Sigmoid colon (tissue), 4 donors: ENCODE measurements at regions not wholly inside any gene's neighbourhood (a gene's known extent, or its start where the extent isn't known, plus 50 kb on each side); places are given as distances from the start of the nearest gene placed in this dataset.

ENCODE experiments used
- EP300 ChIP-seq, 4 donors: sonication (generic); formaldehyde crosslinking; IDR thresholded peaks; one replicate each; pipeline ENCODE4 v1.6.1; 2017; ENCODE audit warnings: antibody characterized with exemption in 4 of 4
- POLR2A ChIP-seq, 2 donors: fragments of 450-650 bp; IDR thresholded peaks; one replicate each; pipeline ENCODE4 v1.6.1; 2016; ENCODE audit warnings: antibody characterized with exemption in 2 of 2, mild to moderate bottlenecking in 2 of 2, moderate library complexity in 2 of 2
- POLR2AphosphoS5 ChIP-seq, 4 donors: sonication (generic); formaldehyde crosslinking; IDR thresholded peaks; one replicate each; pipeline ENCODE4 v1.6.1; 2017; ENCODE audit warnings: antibody characterized with exemption in 4 of 4
- TF ChIP-seq, protein P1 (sequence below), 4 experiments: fragments of 450-650 bp in 3 of 4; fragments of 200-600 bp in 1 of 4; IDR thresholded peaks; one replicate each; pipeline ENCODE4 v1.5.1; 2016 to 2019; ENCODE audit warnings: antibody characterized with exemption in 4 of 4, mild to moderate bottlenecking in 3 of 4, moderate library complexity in 2 of 4

DNA sequence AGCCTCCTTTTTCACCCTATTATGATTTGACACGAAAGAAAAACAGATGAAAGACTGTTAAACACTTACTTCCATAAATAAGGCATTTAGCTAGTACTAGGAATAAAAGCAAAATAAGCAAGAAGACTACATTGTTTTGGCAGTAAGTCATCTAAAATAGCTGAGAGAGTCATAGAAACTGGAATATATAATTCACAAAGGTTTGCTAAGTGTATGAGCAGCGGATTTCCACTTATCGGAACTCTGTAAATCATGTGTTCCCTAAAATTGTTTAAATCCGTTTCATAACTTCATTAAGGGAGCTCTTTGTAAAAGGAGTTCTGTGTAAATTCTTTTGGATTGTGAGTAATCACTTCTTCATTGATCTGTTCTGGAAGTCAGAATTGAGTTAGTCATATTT, 202.5 kb upstream of the CBLB start:
- TF ChIP-seq POLR2A (IDR thresholded peaks at IDR 0.05) (no peak), POLR2AphosphoS5 (IDR thresholded peaks at IDR 0.05) (no peak), EP300 (IDR thresholded peaks at IDR 0.05) (no peak)
- TF ChIP-seq, protein P1, sequence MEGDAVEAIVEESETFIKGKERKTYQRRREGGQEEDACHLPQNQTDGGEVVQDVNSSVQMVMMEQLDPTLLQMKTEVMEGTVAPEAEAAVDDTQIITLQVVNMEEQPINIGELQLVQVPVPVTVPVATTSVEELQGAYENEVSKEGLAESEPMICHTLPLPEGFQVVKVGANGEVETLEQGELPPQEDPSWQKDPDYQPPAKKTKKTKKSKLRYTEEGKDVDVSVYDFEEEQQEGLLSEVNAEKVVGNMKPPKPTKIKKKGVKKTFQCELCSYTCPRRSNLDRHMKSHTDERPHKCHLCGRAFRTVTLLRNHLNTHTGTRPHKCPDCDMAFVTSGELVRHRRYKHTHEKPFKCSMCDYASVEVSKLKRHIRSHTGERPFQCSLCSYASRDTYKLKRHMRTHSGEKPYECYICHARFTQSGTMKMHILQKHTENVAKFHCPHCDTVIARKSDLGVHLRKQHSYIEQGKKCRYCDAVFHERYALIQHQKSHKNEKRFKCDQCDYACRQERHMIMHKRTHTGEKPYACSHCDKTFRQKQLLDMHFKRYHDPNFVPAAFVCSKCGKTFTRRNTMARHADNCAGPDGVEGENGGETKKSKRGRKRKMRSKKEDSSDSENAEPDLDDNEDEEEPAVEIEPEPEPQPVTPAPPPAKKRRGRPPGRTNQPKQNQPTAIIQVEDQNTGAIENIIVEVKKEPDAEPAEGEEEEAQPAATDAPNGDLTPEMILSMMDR (IDR thresholded peaks at IDR 0.05), result no peak
